Mucosa of descending colon (tissue), 3 donors: ENCODE measurements at regions not wholly inside any gene's neighbourhood (a gene's known extent, or its start where the extent isn't known, plus 50 kb on each side); places are given as distances from the start of the nearest gene placed in this dataset.
A peak's percentile ranks its signal among the peaks of the same experiment; 100 is the strongest.

Experiments used
- ATAC-seq: fragments of 200-7000 bp; cut with Tn5 transposase; one replicate; pipeline ENCODE4 v1.9.1; 2020; ENCODE audit warnings: mild to moderate bottlenecking, moderate library complexity
- DNase-seq, 3 donors: peaks; one replicate each; pipeline ENCODE4 v3.0.0-alpha.2; 2020
- H3K36me3 ChIP-seq: fragments of 200-600 bp; one replicate; pipeline ENCODE4 v1.8.0; 2021; ENCODE audit warnings: low read depth, mild to moderate bottlenecking
- H3K4me1 ChIP-seq: fragments of 200-600 bp; one replicate; pipeline ENCODE4 v1.8.0; 2021; ENCODE audit warnings: low read depth, mild to moderate bottlenecking
- H3K4me3 ChIP-seq: fragments of 200-600 bp; one replicate; pipeline ENCODE4 v1.8.0; 2021; ENCODE audit warnings: mild to moderate bottlenecking
- H3K9me3 ChIP-seq: fragments of 200-600 bp; one replicate; pipeline ENCODE4 v1.8.0; 2021; ENCODE audit warnings: mild to moderate bottlenecking
- intact Hi-C, 2 donors: fragments of 100-400 bp; cut with DNase I in 1 of 2; cut with micrococcal nuclease in 1 of 2; formaldehyde crosslinking; loops; one replicate each; pipeline versions ENCODE4 v1.11.0 to v1.11.1; 2022; cut with DNase I, micrococcal nuclease
- TF ChIP-seq, protein P1 (sequence below): fragments of 200-600 bp; IDR thresholded peaks from one replicate; pipeline ENCODE4 v1.8.0; 2022; ENCODE audit warnings: antibody characterized with exemption, mild to moderate bottlenecking
- donor health status: DM: no; HTN: no; CAD: no; lungs with moderate emphysema.
- donor health status: DM: no; HTN: no; CAD: no.
- donor health status: DM: no; HTN: yes; CAD: no.

DNA sequence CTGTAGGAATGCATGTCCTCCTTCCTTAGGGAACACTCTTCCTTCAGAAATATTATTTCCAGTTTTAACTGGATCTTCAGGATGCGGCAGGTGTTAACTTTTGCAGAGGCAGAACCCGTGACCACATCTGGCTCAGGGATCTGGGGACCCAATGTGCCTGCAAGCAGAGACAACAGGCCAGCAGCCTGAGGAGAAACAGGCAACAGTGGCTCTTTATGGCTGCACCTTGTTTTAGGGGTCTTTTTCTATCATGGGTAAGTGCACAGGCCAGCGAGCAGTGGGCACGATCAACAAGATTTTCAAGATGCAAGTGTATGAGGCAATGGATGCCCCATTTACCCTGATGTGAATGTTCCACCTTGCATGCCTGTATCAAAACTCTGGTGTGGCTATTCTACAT lies 497.5 kb upstream of the KLF6 start:
- ATAC-seq (no peak), DNase-seq (no peak)
- Histone ChIP-seq H3K4me3 (no peak overlapping the region), H3K9me3 (no peaks in the 10 kb centered on the region), H3K4me1 (peaks cover 26% of the 10 kb centered on the region), H3K36me3 (no peaks in the 10 kb centered on the region)
- TF ChIP-seq, protein P1, sequence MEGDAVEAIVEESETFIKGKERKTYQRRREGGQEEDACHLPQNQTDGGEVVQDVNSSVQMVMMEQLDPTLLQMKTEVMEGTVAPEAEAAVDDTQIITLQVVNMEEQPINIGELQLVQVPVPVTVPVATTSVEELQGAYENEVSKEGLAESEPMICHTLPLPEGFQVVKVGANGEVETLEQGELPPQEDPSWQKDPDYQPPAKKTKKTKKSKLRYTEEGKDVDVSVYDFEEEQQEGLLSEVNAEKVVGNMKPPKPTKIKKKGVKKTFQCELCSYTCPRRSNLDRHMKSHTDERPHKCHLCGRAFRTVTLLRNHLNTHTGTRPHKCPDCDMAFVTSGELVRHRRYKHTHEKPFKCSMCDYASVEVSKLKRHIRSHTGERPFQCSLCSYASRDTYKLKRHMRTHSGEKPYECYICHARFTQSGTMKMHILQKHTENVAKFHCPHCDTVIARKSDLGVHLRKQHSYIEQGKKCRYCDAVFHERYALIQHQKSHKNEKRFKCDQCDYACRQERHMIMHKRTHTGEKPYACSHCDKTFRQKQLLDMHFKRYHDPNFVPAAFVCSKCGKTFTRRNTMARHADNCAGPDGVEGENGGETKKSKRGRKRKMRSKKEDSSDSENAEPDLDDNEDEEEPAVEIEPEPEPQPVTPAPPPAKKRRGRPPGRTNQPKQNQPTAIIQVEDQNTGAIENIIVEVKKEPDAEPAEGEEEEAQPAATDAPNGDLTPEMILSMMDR = no peak
- intact Hi-C loops = no loop called here

DNA sequence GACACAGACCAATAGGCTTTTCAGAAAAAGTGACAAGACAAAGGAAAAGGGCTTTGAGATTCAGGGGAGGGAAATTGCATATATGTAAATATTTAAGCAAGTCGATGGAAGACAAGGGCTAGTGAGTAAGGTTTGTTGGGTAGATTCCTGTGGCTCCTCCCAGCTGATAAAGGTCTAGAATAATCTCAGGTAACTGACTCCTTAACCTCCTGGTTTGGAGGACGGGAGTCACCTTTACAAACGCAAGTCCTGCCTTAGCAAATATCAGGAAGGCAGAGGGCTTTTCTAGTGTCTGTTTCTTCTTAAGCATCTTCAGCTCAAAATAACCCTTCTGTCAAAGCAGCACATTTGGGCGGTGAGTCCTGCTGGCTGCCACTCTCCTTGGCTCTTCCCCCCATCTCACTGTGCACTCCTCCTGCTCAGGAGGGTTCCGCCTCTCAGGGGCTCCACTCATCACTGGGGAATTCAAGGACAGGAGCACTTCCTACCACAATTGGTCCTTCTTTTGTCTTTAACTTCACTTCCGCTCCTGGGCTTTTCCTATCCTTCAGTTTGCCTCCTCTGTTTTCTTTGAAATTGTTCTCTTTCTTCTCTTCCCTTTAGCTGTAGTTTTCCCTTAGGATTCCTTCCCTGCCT lies 496.3 kb upstream of the KLF6 start:
- ATAC-seq = peak; percentile 59
- no peak overlapping the region for H3K4me3 ChIP-seq
- TF ChIP-seq, protein P1 = no peak
- H3K9me3 ChIP-seq = no peaks in the 10 kb centered on the region
- intact Hi-C loops = no loop called here
- DNase-seq = peak in 1 of 3 donors; percentile 26
- peaks cover 26% of the 10 kb centered on the region for H3K4me1 ChIP-seq
- H3K36me3 ChIP-seq = no peaks in the 10 kb centered on the region

DNA sequence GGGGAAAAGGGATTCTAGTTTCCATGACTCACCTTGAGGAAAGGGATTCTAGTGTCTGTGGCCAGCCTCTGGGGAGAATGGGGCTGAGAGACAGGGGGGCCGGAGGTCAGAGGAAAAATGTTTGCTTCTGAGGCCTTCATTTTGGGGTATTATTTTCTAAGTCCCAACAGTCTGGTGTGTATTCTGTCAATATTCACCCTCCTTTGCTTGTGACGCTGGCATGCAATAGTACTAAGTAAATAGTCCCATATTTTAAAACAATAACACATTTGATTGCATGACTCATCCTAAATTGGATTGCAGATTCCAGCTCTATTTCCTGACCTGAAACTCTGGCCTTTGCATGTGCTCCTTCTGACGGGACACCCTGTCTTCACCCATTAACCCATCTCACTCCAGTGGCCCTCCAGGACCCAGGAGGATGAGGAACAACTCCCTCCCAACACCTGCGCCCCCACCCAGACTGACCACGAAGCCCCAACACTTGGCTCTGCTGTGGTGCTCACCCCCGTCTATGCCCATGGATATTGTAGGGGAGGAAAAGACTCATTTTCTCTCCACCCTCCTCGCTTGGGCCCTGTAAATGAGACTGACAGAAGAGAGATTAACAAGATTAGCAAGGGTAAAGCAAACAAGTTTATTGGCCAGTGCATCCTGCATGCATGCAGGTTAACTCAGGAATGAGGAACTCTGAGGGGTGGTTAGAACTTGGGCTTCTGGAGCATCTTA lies 495.6 kb upstream of the KLF6 start:
- no peaks in the 10 kb centered on the region for H3K9me3 ChIP-seq
- ATAC-seq (peak; percentile 89), DNase-seq (peak in 2 of 3 donors; percentile 40 to 57)
- TF ChIP-seq, protein P1 = no peak
- H3K4me1 ChIP-seq = peaks cover 26% of the 10 kb centered on the region
- H3K36me3 ChIP-seq = no peaks in the 10 kb centered on the region
- intact Hi-C loops = no loop called here
- no peak overlapping the region for H3K4me3 ChIP-seq

DNA sequence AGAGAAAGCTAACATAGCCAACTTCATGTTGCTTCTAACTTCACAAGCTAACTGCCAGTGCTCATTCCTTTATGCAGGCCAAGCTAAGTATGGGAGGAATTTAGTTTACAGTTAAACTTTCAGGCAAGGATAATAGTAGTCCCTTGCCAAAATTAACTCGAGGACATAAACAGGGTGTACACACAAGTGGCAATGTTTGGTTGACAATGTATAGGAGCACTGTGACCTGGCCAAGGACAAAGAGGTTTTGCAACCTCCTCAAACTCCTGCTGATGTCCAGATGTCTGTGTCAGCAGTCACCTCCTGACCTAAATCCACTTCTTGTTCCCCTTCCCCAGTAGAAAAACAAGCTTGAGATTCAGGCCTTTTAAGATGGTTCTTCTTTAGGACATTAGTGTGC lies 494.6 kb upstream of the KLF6 start:
- intact Hi-C loops = no loop called here
- Histone ChIP-seq H3K9me3 (no peaks in the 10 kb centered on the region), H3K36me3 (no peaks in the 10 kb centered on the region), H3K4me3 (no peak overlapping the region), H3K4me1 (peaks cover 26% of the 10 kb centered on the region)
- TF ChIP-seq, protein P1 = no peak
- DNase-seq (no peak), ATAC-seq (no peak)

DNA sequence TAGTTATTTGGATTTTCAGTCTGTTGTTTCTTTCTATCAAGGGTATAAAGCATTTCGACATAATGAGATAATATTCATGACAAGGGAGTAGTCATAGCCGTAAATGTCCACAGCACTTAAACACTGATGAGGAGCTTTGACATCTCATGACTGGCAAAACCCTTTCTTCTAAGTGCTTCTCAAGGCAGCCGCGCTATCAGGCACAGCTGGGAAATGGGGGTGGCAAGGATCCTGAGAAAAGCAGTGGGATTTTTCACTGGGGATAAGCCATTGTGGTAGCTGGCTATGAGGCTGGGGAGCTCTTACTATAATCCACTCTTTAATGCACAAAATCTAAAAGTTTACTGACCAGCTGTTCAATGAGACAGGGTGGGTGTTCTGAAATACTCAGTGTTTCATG lies 493.2 kb upstream of the KLF6 start:
- DNase-seq = no peak
- no peak for ATAC-seq
- Histone ChIP-seq H3K36me3 (no peaks in the 10 kb centered on the region), H3K4me3 (no peak overlapping the region), H3K9me3 (no peaks in the 10 kb centered on the region), H3K4me1 (peaks cover 26% of the 10 kb centered on the region)
- intact Hi-C loops = no loop called here
- TF ChIP-seq, protein P1 = no peak
